Stimulated activated CD4-positive, alpha-beta T cell treated with anti-CD3 and anti-CD28 coated beads, Interleukin-1b, Interleukin-23, amount 100 ng/mL, for 1 hour (primary cell): ENCODE measurements at regions not wholly inside any gene's neighbourhood (a gene's known extent, or its start where the extent isn't known, plus 50 kb on each side); places are given as distances from the start of the nearest gene placed in this dataset.

Experiments used
- DNase-seq, 2 donors: peaks; one replicate each; pipeline ENCODE4 v3.0.0-alpha.2; 2020; ENCODE audit warnings: low read depth in 2 of 2

DNA sequence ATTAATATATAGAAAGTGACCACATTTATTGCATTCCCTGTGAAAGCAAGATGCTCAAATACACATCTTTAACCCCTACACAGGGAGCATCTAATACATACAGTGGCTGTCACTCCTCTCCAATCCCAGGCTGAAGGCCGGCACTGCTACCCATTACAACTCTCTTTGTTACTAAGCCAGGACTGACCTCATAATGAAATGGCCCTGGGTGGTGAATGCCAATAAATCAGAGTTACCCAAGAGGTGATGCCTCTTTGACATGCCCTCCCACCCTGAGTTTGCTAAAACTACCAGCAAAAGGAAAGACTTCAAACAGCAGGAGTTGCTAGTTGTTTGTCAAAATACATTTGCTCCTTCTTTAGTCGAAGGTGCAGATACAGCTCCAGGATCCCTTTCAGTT is 214.2 kb downstream of the FOXA2 start:
- no peak for DNase-seq

DNA sequence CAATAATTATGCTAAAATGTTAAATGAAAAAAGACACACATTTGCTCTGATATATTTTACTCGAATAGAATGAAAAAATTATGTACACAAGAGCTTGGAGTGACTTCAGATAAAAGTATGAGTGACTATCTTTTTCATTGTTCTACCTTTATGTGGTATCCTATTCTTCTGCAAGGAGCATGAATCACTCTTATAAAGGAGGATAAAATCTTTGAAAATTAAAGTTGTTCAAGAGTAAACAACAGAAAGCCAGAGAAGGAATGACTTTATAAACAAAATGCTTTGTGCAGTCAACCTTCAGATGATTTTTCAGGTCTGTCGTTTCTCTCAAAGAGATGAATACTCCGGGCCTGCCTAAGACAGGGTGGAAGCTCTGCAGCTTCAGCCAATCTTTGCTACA is 215.3 kb downstream of the FOXA2 start:
- no peak for DNase-seq

DNA sequence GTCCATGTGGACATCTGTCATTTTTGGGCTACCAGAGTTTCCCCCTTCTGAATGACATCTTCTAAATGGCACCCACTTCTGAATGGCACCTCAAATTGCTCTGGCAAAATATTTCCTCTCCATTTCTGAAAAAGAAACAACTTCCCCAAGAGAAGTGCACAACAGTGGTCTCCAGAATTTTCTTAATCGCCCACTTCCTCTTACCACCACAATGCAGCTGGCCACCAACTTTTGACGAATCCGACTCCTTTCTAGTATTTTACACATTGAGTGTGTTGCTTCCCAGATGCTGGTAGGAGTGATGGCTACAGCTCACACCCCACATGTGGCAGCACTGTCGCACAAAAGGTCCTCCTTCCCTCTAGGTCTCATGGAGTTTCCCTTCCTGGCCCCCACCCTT is 216.1 kb downstream of the FOXA2 start:
- DNase-seq = no peak

DNA sequence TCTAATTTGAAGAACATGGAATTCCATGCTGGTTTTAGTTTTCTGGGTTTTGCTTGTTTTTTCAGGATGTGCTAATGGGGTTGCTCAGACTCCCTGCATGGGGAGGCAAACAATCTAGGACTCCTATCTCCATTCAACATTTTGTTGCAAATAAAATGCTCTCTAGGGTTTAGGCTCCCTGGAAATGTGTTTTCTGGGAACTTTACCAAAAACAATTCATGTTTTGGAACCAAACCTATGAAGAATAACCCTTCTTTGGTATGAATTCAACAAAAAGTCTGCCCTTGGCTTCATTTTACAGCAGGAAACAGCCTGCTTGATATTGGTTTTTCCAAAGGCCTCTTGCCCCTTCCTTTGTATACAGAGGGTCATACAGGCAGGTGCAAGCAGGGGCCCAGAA is 217.7 kb downstream of the FOXA2 start:
- DNase-seq = no peak

DNA sequence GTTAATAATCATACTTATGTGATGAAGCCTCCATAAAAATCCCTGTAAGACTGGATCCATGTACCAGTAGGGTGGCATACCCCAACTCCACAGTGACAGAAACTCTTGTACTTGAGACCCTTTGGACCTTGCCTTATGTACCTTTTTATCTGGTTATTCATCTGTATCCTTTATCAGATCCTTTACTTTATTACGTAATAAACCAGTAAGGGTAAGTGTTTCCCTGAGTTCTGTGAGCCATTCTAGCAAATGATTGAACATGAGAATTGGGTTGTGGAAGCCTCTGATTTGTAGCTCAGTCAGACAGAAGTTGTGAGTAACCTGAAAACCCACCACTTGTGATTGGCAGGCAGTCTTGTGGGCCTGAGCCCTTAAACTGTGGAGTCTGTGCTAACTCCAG is 229.7 kb downstream of the FOXA2 start:
- no peak for DNase-seq

DNA sequence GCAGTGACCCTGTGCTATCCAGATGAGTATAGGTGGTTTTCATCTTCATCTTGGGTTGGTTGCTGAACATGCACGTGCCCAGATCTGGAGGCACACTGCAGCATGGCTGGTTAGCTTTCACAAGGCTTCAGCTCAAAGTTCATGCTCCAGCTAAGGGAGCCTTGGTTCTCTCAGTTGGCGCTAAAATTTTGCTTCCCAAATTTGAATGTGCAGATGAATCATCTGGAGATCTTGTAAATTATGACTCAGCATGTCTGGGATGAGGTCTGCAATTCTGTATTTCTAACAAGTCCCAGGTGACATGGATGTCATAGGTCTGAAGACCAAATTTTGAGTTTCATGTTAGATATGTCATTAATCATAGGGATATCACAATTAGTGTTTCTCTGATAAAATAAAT is 230.8 kb downstream of the FOXA2 start:
- no peak for DNase-seq

DNA sequence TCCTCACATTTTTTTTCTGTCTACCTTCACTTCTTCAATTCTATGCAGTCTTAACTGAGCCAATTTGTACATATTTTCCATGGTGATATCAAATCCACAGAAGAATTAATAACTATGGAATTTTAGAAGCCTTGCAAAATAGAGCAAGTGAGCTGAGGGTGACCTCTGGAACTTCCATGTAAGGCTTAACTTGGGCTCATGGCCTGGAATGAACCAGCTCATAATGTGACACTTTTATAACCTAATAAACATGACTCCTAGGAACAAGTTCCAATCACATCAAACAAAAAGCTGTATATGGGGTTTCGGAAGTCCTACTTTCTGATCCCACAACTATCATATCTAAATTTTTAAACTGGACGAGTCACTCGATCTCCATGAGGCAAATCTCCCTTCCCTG is 232.4 kb downstream of the FOXA2 start:
- DNase-seq = no peak

DNA sequence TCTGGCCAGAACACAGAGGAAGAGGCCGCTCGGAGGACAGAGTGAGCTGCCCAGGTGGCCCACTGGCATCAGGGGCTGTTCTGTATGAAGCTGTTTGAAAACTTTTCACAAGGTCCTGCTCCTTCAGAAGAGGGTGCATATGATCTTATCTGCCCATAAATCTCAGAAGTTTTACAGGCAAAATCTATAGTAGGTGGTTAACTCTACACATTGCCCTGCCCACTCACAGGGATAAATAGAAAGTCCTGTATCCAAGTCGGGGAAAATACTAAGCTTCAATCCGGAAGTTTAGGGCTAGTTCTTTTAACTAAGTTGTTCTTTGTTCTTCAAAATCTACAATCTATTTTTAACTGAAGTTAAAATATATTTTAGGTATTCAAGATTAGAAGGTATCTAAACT is 233.7 kb downstream of the FOXA2 start:
- DNase-seq = no peak

DNA sequence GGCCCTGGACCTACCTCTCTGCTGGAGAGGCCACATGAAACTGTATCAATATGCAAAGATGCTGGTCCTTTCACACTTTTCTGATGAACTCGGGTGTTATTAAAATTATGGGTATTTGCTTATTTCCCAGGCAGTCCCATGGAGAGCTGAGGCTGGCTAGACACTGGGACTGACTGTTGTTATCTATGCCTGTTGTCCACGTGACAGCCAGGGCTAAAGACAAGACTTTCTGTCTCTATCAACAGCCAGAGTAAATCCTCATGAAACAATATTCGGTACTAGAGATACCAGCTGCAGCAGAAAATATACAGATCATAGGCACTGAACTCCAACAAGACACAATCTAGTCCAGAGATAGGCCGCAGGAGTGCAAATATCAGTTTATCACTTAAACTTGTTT is 236.4 kb downstream of the FOXA2 start:
- no peak for DNase-seq

DNA sequence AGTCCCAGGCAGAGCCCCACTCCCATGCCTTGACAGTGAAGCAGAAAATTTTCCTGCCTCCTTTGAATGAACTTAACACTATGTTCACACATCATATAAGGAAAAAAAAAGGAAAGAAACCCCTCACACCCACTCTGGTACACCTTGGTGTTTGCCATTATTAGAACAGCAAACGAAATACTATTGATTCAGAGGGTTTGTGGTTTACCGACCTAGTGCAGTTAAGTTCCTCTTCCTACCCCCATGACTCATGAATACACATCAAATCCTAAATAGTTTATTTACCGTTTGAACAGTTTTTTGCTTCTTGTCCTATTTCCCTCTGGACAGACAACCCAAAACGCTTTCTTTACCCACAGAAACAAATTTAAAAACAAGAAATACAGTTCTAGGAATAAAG is 237.7 kb downstream of the FOXA2 start:
- no peak for DNase-seq

DNA sequence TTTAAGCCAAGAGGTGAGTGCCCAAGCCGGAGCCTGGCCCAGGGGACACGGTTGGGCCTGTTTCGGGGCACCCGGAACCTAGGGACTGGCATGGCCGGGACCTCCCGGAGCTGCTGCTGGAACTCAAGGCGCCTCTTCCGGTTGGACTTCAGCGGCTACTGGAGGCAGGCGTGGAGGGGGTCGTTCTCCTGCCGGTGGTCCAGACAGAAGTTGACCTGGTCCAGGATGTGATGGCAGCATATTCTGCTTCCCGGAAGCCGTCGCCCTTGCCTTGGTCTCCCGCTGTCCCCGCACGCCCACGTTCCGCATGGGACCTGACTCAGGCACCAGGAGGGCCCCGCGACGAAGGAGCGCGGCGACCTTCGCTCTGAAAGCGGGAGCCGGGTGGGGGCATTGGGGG is 240.8 kb downstream of the FOXA2 start:
- DNase-seq = no peak

DNA sequence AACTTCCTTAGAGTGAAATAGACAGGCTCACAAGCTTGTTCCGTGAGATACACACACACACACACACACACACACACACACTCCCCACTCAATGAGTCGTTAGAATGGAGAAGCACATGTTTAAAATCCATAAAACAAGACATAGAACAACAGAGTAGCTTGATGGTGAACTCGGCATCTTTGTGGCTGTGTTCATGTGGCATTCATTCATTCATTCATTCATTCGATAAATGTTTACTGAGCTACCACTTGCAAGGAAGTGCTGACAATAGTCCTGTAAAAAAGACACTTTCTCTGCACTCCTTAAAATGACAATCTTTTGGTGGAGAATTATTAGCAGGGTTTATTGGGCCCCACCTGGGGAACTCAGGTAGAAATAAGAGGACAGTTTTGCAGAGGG is 242.0 kb downstream of the FOXA2 start:
- no peak for DNase-seq

DNA sequence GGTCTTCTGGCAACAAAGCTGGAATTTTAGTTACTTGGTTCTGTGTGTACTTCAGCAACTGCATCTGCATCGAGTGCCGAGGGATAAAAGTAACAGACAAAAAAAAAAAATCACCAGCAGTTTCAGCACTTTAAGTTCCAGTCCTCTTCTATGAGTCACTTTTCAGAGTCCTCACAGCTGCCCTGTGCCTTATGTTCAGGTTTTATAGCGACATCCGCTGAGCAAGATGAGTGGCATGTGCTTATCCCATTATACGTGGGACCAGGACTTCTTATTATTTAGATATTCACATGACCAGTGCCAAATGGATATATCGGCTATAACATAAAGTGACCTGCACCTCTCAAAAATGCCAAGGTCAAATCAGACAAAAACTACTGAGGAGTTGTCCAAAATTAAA is 242.9 kb downstream of the FOXA2 start:
- no peak for DNase-seq

DNA sequence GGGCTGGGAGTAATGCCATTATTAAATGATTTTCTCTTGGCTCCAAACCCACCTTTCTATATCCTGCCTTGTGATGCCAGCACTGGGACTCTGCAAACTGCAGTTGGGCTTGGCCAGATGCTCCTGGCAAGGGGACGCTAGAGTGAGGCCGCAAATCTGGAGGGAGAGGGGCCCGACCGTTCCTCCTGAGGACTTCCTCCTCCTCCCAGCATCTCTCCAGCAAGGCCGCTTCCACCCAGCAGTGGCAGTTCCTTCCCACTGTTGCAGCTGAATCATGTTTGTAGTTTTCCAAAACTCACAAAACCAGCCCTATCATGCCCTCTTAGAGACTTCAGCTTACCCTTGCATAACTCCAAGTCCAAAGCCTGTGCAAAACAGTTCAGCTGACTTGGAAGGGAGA is 244.4 kb downstream of the FOXA2 start:
- DNase-seq = no peak

DNA sequence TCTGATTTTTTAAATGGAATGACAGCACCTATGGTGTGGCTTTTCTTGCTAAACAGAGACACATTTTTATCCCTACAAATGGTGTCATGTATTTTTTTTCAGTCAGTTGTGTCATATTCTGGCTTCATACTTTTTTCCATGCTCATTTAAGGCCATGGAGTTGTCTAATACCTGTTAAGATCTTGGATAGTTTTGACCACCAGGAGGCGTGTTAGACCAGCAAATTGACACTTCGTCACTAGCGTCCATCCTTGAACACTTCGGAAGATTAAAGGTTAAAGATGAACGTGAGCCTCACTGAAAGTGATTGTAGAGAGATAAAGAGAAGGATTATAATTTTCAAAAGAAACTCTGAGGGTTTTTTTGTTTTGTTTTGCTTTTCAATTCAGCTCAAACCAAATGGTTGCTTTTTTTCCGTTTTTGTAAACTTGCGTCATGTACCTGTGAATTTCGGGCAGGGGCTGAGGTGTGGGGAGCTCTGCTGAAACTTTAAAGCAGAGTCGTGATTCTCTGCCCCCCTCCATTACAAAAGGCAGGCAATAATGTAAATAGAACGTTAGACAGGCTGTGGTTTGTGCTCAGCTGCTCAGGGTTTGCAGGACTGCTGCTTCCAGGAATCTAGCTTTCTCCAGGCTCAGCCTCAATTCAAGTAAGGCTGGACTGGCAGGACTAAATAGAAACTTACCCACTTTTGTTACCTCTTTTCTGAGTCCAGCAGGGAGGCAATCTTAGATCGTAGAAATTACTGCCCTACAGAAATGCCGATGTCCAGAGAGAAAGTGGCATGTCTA is 245.1 kb downstream of the FOXA2 start:
- no peak for DNase-seq

DNA sequence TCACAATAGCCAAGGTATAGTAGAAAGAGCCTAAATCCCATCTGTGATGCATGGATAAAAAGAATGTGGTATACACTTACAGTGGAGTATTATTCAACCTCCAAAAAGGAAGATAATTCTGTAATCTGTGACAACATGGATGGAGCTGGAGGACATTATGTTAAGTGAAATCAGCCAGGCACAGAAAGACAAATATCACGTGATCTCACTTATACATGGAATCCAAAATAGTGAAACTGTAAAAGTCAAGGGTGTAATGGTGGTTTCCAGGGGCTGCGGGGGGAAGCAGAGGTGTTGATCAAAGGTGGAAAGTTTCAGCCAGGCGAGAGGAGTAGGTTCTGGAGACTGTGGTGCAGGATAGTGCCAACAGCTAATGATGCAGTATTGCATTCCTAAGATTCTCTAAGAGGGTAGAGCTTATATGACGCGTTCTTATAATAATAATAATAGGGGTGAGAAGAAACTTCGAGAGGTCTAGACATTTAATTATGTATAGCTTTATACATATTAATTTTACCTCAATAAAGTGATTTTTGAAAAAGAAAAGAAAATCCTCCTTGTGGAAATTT is 246.1 kb downstream of the FOXA2 start:
- no peak for DNase-seq

DNA sequence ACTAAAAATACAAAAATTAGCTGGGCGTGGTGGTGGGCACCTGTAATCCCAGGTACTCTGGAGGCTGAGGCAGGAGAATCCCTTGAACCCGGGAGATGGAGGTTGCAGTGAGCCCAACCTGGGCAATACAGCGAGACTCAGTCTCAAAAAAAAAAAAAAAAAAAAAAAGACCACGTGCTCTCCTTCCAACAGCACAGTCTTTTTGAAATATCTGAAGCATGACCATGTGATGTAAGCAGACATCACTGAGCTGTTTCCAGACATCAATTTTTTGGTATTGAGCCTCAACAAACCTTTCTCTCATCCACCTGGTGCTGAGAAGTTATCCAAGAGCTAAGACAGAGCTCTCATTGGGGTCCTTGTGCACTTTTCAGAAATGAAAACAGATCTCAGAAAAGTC is 249.2 kb downstream of the FOXA2 start:
- DNase-seq = no peak

DNA sequence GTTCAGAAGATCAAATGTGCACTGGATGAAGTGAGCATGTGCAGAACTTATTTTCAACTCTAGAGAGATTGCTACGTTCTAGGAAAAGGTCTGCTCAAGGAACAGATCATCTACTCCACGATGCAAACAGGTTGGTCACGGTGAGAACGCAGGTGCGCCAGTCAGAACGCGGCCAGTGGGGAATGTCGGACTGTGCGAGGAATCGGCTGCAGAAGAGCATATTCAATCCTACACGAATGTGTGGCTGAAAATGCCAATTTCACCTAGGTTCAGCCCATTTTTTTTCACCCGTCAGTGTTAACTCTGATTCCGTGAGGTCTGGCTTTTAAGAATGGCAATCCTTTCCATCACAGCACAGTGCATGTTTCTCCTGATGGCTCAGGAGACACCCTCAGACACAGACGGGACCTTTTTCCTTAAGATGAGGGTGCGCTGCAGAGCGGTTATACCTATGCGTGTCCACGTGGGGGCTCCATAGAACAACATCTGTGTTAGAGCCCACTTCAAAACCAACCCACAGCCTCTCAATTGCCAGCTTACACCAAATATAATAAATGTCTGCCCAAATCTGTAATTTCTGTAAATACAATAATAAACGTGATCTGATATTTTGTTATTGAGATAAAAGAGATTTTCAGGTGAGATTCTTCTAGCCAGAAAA is 250.4 kb downstream of the FOXA2 start:
- DNase-seq = peak in 1 of 2 donors; percentile 2

DNA sequence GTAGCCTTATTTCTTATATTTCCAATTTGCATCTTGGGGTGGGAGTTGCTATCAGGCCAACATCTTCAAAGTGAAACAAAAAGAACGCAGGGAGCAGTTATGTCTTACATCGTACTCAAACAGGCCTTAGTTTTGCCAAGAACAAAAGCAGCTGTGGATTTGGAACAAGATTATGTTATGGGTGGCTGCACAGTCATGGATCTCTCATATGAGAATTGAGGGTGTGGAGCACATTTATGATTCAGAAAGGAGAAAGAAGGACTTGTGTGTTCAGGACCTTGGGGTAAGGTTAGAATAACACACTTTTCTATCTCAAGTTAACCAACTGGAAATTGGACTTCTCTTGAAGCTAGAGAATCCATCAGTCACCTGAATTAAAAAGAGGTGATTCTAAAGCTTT is 259.9 kb downstream of the FOXA2 start:
- DNase-seq = no peak

DNA sequence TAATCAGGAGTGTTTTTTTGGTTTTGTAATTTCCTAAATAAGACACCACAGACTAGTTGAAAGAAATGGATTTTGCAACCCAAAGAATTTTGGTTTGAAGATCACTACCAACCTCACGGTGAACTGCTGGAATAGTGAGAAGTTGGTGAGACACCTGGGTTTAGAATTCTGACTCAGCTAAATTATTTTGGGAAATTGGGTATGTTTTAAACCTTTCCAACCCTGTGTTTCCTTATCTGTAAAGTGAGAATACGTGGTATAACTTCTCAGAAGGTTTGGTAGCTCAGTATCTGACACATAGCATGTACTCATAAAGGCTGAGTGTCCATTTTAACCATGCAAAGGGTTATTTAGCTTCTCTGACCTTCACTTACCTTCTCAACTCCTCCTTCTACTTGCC is 261.9 kb downstream of the FOXA2 start:
- no peak for DNase-seq

DNA sequence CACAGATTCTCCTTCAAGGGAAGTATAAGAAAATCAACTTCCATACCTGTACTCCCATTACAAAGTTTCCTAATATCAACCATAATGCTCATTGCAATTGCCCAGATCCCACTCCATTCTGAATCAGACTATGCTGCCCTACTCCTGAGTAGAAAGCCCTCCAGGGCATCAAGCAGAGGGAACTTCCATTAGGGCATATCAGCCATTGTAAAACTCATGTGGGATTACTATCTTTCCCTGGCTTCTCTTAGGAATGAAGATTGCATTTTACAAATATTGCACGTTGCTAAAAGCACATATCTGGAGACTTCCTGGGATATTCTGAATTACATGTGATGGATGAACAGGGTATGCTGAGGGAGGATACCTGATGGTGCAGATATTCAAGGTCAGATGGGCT is 263.2 kb downstream of the FOXA2 start:
- no peak for DNase-seq

DNA sequence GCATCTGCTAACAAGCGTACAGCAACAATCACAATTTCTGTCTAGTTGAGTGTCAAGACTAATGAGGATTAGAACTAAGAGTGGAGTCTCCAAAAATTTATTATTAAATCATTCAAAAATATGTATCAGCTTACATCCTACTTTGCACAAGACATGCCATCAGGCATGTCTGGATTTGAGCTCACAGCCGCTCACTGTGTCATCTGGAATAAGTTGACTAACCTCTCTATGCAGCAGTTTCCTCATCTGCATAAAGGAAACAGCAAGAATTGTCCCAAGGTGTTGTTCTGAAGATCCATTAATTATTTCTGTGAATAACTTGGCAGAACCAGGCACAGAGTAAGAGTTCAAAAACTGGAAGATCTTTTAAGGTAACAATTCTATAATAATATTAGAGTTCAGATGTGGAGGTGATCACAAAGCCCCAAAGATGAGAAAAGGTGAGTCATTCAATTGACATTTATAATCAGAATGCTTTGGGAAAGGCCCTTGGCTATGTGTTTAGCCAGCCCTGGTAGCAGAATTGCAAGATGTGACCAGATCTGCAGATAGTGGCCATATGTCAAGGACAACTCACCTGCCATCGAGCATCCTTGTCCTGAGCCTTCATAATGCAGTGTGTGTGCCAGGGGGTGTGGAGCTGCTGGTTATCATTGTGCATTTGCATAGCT is 264.0 kb downstream of the FOXA2 start:
- DNase-seq = no peak

DNA sequence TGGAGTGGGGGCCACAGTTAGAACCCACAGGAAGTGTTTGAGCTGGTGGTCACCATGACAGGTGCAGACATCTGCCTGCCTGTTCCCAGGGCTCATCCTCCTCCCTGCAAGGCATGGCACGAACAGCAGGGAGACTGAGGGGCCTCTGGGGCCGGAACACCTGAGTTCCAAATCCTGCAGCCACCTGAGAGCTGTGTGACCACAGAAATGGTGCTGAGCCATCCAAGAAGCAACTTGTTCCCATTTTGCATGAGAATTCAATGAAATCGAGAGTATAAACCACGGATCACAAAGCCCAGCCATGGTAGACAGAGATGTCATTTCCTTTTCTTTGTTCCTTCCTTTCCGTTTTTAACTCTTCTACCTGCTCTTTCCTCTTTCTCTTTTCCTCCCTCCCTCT is 268.6 kb downstream of the FOXA2 start:
- DNase-seq = no peak
